ENCODE measurements at regions not wholly inside any gene's neighbourhood (a gene's known extent, or its start where the extent isn't known, plus 50 kb on each side); places are given as distances from the start of the nearest gene placed in this dataset.

DNA sequence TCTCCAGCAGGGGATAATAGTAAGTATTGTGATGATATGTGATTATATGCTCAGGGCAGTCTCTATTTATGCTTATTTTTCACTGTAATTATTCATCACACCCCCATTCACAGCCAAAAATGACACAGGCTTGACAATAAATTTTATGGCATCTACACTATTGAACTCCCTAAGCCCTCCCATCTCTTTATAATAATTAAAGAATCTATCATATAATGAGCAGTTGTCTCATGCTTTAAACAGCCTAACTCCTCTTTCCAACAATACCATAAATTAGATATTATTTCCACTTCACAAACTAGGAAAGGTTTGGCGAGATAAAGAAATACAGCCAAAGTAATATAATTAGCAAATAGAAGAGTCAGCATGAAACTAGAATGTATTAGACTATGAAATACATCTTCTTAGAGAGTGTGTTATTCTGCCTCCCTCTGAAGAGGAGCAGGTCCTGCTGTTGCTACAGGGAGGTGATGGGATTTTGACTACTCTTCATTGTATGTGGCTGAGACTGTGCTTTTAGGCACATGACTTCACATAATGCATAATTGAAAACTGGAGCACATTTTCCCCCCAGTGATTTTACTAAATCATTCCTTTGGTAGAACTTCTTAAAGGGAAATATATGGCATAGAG, 488.8 kb downstream of the HTR1A start:
- TF ChIP-seq, protein P1, sequence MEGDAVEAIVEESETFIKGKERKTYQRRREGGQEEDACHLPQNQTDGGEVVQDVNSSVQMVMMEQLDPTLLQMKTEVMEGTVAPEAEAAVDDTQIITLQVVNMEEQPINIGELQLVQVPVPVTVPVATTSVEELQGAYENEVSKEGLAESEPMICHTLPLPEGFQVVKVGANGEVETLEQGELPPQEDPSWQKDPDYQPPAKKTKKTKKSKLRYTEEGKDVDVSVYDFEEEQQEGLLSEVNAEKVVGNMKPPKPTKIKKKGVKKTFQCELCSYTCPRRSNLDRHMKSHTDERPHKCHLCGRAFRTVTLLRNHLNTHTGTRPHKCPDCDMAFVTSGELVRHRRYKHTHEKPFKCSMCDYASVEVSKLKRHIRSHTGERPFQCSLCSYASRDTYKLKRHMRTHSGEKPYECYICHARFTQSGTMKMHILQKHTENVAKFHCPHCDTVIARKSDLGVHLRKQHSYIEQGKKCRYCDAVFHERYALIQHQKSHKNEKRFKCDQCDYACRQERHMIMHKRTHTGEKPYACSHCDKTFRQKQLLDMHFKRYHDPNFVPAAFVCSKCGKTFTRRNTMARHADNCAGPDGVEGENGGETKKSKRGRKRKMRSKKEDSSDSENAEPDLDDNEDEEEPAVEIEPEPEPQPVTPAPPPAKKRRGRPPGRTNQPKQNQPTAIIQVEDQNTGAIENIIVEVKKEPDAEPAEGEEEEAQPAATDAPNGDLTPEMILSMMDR (IDR thresholded peaks at IDR 0.05) = no peak
- no peak for TF ChIP-seq EZH2 (IDR thresholded peaks at IDR 0.05)
